ENCODE measurements at regions not wholly inside any gene's neighbourhood (a gene's known extent, or its start where the extent isn't known, plus 50 kb on each side); places are given as distances from the start of the nearest gene placed in this dataset.

DNA sequence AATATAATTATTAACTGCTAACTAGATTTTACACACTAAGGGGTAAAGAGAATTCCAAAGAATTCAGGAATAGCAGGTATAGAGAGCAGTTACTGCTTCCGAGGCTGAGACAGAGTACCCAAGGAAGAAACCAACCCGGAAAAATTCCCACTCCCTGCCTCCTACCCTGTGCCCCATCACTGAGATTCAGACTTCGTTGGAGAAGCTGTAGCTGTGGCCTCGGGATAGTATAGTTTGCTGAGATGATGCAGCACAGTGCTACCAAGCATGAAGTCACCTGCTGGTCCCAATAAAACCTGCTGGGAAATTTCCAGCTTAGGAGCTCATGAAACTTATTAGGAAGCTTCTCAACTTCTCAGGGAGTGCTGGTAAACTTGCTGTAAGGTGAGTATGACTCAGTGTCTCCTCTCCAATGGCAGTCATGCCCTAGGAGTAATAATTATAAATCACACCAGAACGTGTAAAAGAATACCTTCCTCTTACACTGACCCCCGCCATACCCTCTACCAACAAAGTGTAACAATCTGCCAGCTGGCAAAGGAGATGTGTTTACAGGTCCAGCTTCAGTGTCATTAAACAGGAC is 215.2 kb upstream of the ROBO2 start:
- no peak for DNase-seq (ENCODE audit: low read depth in 1 of 2, low spot score in 1 of 2)
- no peak for TF ChIP-seq POLR2AphosphoS5 (IDR thresholded peaks at IDR 0.05; ENCODE audit: low read depth)
- no peak for TF ChIP-seq GABPA (IDR thresholded peaks at IDR 0.05; ENCODE audit: low read depth)
- TF ChIP-seq, protein P1, sequence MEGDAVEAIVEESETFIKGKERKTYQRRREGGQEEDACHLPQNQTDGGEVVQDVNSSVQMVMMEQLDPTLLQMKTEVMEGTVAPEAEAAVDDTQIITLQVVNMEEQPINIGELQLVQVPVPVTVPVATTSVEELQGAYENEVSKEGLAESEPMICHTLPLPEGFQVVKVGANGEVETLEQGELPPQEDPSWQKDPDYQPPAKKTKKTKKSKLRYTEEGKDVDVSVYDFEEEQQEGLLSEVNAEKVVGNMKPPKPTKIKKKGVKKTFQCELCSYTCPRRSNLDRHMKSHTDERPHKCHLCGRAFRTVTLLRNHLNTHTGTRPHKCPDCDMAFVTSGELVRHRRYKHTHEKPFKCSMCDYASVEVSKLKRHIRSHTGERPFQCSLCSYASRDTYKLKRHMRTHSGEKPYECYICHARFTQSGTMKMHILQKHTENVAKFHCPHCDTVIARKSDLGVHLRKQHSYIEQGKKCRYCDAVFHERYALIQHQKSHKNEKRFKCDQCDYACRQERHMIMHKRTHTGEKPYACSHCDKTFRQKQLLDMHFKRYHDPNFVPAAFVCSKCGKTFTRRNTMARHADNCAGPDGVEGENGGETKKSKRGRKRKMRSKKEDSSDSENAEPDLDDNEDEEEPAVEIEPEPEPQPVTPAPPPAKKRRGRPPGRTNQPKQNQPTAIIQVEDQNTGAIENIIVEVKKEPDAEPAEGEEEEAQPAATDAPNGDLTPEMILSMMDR (IDR thresholded peaks at IDR 0.05; ENCODE audit: insufficient read depth, low read length) = no peak
- TF ChIP-seq SPI1 (IDR thresholded peaks at IDR 0.05; ENCODE audit: borderline replicate concordance, low read depth) = no peak
- TF ChIP-seq, protein P2, sequence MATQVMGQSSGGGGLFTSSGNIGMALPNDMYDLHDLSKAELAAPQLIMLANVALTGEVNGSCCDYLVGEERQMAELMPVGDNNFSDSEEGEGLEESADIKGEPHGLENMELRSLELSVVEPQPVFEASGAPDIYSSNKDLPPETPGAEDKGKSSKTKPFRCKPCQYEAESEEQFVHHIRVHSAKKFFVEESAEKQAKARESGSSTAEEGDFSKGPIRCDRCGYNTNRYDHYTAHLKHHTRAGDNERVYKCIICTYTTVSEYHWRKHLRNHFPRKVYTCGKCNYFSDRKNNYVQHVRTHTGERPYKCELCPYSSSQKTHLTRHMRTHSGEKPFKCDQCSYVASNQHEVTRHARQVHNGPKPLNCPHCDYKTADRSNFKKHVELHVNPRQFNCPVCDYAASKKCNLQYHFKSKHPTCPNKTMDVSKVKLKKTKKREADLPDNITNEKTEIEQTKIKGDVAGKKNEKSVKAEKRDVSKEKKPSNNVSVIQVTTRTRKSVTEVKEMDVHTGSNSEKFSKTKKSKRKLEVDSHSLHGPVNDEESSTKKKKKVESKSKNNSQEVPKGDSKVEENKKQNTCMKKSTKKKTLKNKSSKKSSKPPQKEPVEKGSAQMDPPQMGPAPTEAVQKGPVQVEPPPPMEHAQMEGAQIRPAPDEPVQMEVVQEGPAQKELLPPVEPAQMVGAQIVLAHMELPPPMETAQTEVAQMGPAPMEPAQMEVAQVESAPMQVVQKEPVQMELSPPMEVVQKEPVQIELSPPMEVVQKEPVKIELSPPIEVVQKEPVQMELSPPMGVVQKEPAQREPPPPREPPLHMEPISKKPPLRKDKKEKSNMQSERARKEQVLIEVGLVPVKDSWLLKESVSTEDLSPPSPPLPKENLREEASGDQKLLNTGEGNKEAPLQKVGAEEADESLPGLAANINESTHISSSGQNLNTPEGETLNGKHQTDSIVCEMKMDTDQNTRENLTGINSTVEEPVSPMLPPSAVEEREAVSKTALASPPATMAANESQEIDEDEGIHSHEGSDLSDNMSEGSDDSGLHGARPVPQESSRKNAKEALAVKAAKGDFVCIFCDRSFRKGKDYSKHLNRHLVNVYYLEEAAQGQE (IDR thresholded peaks at IDR 0.05; ENCODE audit: insufficient replicate concordance, low read depth) = no peak
- H3K4me3 ChIP-seq (replicated peaks; ENCODE audit: insufficient read depth, low read length) = no peak overlapping the region
- H3K27ac ChIP-seq (replicated peaks) = no peak overlapping the region
- H3K27me3 ChIP-seq (ENCODE audit: insufficient read depth, poor library complexity, severe bottlenecking) = no peaks in the 10 kb centered on the region

DNA sequence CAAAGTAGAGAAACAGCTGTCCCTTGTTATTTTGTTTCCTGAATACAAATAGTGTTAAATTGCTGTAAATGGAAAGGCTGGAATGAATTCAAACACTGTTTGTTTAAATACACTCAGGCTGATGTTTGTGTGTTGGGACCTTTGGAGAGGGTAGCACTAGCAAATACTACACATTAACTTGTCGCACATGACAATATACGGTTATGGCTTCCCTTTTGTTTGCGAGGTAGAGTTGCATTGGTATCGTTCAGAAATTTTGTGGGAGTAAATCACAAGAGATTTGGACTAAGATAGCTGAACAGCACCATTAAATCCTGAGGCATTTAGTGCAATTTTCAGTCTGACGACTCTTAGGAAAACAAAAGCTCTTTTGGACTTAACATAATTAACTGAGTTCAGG is 213.0 kb upstream of the ROBO2 start:
- no peak for DNase-seq (ENCODE audit: low read depth in 1 of 2, low spot score in 1 of 2)
- H3K27ac ChIP-seq (replicated peaks) = no peak overlapping the region
- TF ChIP-seq, protein P2 (IDR thresholded peaks at IDR 0.05; ENCODE audit: insufficient replicate concordance, low read depth) = no peak
- no peak for TF ChIP-seq SPI1 (IDR thresholded peaks at IDR 0.05; ENCODE audit: borderline replicate concordance, low read depth)
- TF ChIP-seq, protein P1 (IDR thresholded peaks at IDR 0.05; ENCODE audit: insufficient read depth, low read length) = no peak
- no peak for TF ChIP-seq GABPA (IDR thresholded peaks at IDR 0.05; ENCODE audit: low read depth)
- no peak for TF ChIP-seq POLR2AphosphoS5 (IDR thresholded peaks at IDR 0.05; ENCODE audit: low read depth)
- no peak overlapping the region for H3K4me3 ChIP-seq (replicated peaks; ENCODE audit: insufficient read depth, low read length)
- H3K27me3 ChIP-seq (ENCODE audit: insufficient read depth, poor library complexity, severe bottlenecking) = no peaks in the 10 kb centered on the region

DNA sequence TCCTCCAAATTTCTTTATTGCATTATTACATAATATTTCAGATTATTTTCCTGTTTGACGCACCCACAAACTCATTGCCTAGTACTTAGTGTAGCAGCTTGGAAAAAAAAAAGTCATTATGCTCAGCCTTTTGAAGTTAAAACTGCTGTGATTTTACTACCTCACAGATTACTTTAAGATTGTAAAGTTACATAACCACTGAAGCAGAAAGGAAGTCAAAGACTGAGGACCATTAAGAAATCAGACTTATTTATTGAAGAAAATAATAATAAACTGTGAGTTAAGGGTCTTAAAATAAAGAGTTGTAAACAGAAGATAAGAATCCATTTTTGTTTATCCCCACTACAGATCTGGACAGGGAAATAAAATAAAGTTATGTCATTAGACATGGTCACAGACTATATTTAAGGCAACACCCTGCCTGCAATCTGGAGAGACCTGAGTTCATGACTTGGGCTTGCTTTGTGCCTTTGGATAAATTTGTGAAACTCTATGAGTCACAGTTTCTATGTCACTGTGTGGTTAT is 212.1 kb upstream of the ROBO2 start:
- H3K27ac ChIP-seq (replicated peaks) = no peak overlapping the region
- TF ChIP-seq SPI1 (IDR thresholded peaks at IDR 0.05; ENCODE audit: borderline replicate concordance, low read depth) (no peak), POLR2AphosphoS5 (IDR thresholded peaks at IDR 0.05; ENCODE audit: low read depth) (no peak), GABPA (IDR thresholded peaks at IDR 0.05; ENCODE audit: low read depth) (no peak)
- TF ChIP-seq, protein P1 (IDR thresholded peaks at IDR 0.05; ENCODE audit: insufficient read depth, low read length) = no peak
- TF ChIP-seq, protein P2 (IDR thresholded peaks at IDR 0.05; ENCODE audit: insufficient replicate concordance, low read depth) = no peak
- DNase-seq (ENCODE audit: low read depth in 1 of 2, low spot score in 1 of 2) = no peak
- no peaks in the 10 kb centered on the region for H3K27me3 ChIP-seq (ENCODE audit: insufficient read depth, poor library complexity, severe bottlenecking)
- no peak overlapping the region for H3K4me3 ChIP-seq (replicated peaks; ENCODE audit: insufficient read depth, low read length)

Measured in HL-60 (cell line).